IPS-NIHi7 (cell line): ENCODE measurements at regions not wholly inside any gene's neighbourhood (a gene's known extent, or its start where the extent isn't known, plus 50 kb on each side); places are given as distances from the start of the nearest gene placed in this dataset.
"Not testable (repeated sequence)": the region's sequence is repeated elsewhere in the genome, so short reads cannot be mapped to it uniquely, and the experiment has no call there.

Source experiments
- DNase-seq: peaks from one replicate; pipeline ENCODE4 v3.0.0; 2012; ENCODE audit warnings: mixed read lengths; ENCODE audit errors: extremely low spot score

DNA sequence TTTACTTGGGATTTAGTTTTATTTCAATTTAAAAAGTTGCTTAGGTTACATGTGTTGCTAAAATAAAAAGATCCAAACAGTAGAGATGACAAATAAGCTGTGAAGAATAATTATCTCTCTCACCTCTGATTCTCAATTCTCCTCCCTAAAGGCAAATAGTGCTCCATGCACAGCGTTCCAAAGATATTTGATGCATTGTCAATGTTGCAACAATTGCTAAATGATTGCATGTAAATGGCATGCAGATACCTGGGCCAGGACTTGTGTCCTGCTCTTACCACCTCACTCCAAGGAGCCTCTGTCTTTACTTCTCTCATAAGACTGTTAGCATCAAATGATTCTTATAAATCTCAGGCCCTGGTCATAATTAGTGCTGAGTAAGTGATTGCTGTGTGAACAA lies 217.7 kb downstream of the SEC23IP start:
- no peak for DNase-seq

DNA sequence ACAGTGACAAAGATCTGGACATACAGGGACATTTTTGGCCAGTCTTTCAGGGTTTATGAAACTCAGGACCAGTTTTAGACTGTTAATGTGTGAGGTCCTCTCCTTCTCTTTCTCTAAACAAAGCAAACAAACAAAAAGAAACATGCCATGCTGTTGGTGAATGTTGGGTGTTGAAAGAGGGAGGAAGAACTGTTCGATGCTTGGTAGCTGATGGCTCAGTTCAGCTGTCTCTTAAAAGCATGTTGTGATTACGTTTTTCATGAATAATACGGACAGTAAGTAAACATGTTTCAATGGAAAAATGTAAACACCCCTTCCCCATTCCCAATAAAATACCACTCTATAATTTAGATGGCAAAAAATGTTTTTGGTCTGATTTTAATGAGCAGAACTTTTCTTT lies 219.1 kb downstream of the SEC23IP start:
- no peak for DNase-seq

DNA sequence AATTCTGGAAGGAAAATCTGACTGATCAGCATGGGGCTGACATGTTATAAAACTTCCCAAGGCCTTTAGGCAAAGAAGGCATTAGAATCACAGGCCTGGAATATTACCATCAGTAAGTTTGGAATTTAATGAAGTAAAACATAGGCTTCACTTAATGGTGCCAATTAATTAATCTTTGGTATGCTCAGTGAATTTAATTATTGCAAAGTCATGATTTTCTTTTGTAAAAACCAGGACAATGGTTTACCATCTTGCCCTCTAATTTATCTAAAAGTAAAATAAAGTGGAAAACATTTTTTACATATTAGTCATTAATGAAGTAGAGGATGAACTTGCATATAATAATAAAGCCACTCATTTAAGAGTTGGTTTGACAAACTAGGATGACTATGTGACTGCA lies 220.3 kb downstream of the SEC23IP start:
- DNase-seq: no peak

DNA sequence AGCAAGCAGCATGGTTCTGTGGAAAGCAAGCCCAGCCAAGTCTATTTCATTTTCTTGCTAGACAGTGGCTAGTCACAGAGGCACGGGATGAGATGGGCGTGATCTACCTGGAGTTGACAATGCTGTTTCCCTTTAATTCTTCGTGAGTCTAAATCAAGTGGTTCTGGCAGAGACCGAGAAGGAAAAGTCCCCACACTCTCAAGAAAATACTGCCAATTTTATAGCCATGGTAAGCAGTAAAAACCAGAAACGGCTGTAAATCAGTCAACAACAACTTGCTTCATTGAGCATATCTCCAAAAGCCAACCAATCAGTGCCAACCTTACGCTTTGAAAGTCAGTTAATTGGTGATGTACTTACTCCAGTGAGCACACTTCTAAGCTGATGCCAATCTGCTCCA lies 223.4 kb downstream of the SEC23IP start:
- no peak for DNase-seq

DNA sequence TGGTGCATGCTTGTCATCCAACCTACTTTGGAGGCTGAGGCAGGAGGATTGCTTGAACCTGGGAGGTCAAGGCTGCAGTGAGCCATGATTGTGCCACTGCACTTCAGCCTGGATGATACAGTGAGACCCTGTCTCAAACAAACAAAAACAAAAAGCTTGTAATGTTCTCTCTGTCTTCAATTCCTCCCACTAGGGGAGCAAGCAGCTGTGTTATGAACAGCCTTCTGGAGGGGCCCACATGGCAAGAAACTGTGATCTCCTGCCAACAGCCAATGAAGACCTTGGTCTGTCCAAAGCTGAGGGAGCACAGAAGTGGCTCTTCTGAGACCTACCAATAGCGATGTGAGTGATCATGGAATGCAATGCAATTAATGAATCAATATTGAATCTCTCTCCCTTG lies 229.2 kb downstream of the SEC23IP start:
- no peak for DNase-seq

DNA sequence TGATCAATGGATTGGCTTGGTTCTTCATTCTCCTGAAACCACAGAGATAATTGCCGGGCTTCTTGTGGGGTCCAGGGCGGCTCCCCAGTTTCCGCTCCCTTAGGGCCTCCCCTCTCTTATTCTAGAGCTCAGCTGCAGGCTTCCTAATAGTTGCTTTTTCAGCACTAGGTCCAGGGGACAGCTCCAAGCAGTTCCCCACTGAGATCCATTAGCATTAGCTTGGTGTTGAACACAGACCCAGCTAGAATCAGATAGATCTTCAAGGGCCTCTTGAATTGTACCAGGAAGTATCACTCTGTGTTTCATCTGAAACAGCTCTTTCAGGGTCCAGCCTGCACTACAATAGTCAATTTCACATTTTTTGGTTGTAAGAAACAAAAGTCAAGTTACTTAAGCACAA lies 238.7 kb downstream of the SEC23IP start:
- DNase-seq: peak; percentile 77

DNA sequence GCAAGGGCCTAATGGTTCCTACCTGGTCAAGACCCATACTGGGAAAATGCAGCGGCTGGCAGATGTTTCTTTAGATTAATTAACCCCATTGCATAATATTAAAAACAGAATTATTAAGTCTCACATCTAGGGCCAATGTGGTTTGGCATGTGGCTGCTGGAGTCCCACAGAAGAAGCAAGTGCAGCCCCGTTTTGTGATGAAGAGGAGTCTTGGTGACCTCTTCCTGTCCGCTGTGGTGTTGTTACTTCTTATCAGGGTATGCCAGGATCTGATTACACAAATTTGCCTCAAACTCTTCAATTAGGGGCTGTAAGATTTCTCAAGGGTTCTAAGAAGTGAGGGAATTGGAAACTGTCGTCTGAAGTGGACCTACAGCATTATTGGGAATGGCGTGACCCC lies 240.3 kb downstream of the SEC23IP start:
- DNase-seq: no peak

DNA sequence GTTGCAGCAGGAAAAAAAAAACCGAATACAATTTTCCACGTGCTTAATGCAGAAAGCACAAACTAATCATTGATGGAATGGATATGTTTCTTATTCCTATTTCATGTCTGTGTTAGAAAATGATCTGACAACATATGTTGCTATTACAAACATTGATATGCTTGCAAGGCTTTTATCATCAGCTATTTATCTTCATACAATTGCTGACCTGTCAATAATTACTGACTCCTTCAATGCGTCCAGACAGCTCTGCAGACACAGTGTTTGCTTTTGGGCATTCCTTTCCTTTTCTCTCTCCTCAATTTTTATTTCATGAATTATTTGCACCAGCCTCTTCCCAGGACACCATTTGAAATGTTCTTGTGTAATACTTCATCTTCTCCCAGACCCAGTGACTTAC lies 246.2 kb downstream of the SEC23IP start:
- no peak for DNase-seq

DNA sequence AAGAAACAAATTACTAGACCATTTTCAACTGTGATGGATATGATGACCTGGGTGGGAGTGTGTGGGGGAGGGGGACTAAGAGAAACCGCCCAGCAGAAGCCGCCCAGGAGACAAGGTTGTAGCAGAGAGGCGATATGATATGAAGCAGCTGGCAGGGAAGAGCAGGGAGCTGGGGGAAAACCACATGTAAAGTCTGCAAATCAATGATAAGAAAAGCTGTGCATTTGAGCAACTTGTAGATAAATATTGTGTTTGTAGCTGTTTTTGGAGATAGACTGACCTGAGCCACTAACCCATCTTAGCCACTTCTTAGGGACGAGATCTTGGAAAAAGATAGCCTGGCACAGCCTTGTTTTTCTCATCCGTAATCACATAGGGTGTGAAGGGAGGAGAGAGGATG lies 252.6 kb downstream of the SEC23IP start:
- no peak for DNase-seq

DNA sequence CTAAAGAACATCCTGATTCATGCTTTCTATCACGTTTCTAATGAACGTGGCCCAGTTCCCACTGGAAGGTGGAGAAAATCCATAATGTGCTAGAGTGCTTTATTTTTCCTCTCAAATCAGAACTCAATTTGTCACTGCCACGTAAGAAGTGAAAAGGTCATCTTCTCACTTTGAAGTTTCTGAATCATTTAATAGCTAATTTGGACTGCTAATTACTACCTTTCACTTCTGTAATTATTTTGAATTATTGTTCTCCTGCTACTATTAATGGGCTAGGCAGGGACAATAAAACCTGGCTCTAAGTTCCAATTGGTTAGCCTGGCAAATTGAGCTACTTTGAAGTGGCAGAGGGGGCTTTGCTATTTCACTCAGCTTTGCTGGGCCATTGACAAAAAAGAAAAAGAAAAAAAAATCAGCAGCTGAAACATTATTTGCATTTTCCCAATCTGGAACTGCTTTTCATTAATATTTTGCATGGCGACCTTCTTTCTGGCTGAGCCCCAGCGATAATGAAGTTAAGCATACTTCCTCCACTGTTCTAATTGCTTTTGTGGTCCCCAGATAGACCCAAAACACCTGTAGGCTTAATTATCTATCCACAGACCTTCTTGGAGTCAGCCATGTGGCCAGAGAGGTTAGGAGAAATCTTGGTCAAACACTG lies 264.2 kb downstream of the SEC23IP start:
- no peak for DNase-seq

DNA sequence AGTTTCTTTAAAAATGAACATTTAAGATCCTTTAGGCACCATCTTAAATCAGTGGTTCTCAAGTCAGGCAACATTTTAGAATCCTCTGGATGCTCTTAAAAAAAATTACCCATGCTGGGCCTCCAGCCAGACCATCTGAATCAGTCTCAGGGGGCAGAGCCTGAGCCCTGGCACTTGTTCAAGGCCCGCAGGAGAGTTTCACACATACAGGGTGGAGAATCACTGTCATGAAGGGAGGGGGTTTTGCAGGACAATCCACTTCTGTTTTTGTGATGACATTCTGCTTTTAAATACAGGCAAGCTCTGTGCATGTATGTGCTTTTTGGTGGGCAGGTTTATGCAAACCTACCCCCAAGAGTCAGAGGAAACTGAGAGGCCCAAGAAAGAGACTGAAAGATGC lies 268.6 kb downstream of the SEC23IP start:
- no peak for DNase-seq

DNA sequence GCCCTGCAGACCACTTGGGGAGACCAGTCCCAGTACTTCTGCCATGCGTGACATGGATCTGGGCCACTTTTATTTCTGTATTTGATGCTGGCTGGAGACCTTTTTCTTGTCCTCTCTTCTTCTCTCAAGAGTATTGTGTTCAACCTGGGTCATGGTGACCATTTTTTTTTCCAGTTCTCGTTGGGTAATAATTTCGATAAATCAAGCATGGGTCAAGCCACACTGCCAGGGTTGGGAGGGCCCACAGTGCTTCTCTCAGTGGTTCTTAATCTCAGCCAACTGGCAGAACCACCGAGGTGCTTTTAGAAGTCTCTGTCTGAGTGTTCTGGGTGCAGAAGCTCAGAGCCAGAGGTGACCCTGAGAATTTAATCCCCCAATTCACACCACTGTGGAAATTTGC lies 269.9 kb downstream of the SEC23IP start:
- no peak for DNase-seq

DNA sequence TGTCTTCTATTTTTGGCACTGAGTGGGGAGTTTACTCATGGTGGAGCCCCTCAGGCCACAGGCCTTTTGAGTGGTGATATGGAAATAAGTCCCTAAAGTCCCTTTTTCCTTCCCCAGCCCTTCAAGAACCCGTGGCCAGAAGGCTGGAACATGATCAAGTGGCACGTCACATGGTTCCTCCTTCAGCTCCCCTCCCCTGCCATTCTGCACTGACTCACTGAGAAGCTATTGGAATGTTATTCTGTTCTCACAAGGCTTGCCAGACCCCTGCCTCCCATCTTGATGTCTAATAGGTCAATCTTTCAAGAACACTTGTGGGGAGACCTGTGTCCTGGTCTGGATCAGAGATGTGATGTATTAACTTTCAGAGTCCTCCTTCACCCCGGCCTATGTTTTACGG lies 279.8 kb downstream of the SEC23IP start:
- peak; percentile 22 for DNase-seq

DNA sequence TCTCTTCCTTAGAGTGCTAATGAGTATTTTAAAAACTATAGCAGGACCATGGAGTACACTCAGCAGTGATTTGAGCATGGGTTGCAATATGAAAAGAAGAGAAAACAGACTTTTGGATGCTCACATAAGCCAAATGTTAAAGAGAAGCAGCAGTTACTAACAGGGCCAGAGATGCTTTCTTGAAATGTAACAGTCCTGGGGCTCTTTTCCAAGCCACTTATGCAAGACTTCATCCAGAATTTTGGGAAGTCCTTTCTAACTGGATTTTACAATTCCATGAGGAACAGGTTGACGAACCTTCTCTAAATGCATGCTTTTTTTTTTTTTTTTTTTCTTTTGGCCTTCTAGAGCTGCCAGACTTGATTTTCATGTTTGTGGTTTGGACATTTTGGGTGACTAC lies 282.0 kb downstream of the SEC23IP start:
- no peak for DNase-seq

DNA sequence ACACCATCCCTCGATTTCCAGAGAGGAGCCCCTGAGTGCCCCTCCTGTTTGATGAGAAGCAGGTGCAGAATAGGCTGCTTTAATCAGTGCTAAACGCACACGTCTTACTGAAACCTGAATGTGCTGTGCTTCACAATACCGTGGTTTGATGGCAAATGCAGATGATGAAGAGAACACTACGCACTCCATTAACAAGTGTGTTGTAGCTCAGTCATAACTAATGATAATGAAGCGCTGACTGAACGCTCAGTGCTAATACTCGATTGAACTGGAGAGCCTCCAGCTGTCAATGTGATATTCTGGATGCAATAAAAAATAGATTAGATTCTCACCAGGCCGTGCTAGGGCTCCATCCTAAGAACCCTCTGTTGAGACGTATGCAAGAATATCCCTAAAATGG lies 279.7 kb upstream of the PLPP4 start:
- no peak for DNase-seq

DNA sequence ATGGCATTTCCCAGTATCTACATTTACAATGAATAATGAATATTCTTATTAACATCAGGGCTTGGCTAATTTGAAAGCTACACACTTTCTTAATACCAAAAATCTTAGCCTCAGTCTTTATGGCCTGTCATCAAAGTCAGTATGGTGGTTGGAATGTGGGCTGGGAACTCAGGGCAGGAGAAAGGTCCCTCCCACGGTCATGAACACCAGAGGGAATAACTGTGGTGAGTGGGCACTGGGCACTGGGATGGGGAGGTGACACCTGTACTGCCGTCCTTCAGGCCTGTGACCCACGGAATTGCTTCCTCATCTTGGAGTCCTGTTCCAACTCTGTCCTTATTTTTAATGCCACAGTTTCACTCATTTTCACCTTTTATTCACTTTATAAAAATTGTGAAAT lies 276.9 kb upstream of the PLPP4 start:
- no peak for DNase-seq

DNA sequence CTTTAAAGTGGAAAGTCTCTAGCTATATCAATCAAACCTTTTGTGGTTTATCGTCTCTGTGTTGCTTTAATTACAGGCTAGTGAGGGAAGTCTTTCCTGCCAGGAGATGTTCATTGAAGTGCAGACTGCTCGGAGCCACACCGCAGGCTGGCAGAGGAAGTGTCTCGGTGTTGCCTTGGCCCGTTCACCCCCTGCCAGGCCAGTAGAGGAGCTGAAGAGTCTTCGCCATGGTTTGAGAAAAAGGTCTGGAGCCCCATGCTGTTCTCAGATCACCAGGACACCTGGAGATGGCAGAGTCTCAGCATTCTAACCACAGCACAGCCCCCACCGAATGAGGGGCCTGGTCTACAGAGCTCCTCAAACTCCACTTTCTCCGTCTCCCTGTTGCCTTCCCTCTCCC lies 275.9 kb upstream of the PLPP4 start:
- no peak for DNase-seq

DNA sequence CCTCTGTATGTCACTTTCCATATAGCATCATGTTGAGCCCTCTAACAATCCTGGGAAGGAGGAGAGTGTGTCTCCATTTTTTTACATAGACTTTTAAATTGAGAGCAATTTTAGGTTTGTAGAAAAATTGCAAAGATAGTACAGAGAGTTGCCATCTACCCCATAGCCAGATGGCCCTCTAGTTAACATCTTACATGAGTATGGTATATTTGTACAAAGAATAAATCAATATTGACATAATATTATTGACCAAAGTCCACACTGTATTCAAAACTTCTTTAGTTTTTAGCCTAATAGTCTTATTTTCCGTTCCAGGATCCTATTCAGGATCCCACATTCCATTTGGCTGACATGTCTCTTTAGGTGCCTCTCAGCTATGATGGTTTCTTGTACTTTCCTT lies 274.6 kb upstream of the PLPP4 start:
- no peak for DNase-seq

DNA sequence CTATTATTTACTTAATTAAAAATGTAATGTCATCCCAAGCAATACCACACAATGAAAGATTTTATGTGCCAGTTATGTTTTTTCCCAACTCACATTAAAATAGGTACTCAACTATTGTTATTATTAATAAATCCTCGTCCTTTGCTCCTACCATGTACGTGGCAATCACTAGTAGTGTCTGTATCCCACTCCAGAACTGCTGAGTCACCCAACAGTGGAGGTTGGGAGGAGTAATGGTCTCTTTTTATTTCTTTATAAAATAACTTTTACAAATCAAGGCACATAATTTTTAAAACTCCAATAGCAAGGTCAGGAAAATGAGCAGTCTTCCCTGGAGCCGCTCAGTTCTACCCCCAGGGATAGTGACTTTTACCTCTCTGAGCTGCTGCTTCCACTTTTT lies 273.5 kb upstream of the PLPP4 start:
- DNase-seq: no peak

DNA sequence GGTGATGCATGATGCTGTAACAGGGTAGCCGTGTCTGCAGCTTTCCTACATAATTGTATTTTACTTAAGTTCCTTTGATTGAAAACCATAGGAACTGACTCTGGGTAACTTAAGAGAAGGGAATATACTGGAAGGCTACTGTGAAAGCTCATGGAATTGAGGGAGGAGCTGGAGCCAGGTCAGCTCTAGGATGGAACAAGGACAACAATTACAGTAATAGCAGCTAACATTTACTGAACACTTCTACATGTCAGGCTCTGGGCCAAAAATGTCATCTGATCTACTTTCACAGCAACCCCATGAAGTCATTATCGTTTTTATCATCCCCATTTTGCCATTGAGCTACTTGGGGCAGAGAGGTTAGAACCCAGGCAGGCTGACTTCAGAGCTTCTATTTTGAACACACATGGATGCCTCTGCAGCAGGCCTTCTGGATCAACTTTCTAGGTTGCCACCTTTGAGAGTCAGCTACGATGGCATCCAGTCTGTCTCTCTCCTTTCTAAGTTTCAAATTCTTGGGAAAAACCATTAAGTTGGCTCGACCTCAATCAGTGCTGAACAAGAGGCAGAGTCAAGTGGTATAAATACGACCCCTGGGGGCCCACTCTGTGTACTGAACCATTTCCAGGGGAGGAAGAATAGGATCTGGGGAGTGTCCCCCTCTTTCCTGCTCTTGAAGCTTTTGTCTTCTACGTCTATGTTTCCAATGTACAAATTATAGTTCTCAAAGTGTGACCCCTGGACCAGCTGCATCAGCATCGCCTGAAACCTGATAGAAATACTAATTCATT lies 272.3 kb upstream of the PLPP4 start:
- peak; percentile 50 for DNase-seq

DNA sequence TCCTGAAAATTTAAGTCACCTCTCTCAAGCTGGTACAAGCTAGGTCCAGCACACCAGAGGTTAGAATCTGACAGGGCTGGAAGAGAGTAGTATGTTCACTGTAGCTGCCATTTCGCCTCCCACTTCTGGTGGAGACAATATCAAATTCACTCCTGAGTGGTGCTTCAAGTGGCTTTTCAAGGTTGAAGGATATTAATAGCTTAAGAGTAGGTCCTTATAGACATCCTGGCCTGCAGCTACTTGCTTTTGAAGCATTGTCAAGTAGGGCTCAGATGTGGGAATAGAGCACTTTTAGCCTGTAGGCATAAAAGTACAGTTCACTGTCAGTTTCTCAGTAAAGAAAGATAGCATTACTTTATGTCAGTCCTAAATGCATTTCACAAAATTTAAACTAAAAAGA lies 270.5 kb upstream of the PLPP4 start:
- no peak for DNase-seq

DNA sequence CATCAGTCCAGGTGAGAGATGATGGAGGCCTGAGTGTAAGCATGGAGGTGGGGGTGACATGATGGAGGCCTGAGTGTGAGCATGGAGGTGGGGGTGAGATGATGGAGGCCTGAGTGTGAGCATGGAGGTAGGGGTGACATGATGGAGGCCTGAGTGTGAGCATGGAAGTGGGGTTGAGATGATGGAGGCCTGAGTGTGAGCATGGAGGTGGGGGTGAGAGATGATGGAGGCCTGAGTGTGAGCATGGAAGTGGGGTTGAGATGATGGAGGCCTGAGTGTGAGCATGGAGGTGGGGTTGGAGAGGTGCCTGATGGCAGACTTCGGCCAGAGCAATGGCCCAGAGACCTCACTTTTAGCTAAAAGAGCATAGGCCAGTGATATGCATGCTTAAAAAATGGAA lies 269.9 kb upstream of the PLPP4 start:
- not testable (repeated sequence) for DNase-seq

DNA sequence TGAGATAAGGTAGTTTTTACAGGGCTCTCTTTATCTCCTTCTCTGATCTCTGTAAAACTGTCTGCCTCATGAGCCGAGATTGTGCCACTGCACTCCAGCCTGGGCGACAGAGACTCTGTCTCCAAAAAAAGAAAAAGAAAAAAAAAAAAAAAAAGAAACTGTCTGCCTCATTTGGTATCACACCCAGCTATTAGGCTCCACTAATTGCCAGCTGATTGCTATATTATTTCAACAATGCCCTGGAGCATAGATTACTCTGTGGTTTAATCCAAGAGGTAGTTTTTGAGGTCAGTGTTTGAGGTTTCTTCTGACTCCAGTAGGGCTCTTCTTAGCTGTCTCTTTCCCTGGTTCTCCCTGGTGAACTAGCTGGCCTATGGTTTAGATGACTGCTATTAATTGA lies 268.1 kb upstream of the PLPP4 start:
- DNase-seq: no peak
